GM12892 (cell line): ENCODE measurements at regions not wholly inside any gene's neighbourhood (a gene's known extent, or its start where the extent isn't known, plus 50 kb on each side); places are given as distances from the start of the nearest gene placed in this dataset.

Experiments used
- POLR2A ChIP-seq: IDR thresholded peaks from 2 replicates; pipeline ENCODE4 v1.6.1; 2011; ENCODE audit warnings: low read depth, low read length, control low read depth
- POLR2AphosphoS5 ChIP-seq: IDR thresholded peaks from 2 replicates; pipeline ENCODE4 v1.6.1; 2011; ENCODE audit warnings: low read depth, low read length, control low read depth
- TAF1 ChIP-seq: IDR thresholded peaks from 2 replicates; pipeline ENCODE4 v1.6.1; 2011; ENCODE audit warnings: low read depth, mild to moderate bottlenecking, control low read depth, low read length, borderline replicate concordance

- no peak for TF ChIP-seq POLR2AphosphoS5
- TF ChIP-seq POLR2A = no peak
- TF ChIP-seq TAF1 = no peak
These were observed 85.1 kb upstream of the PIAS1 start for GRCh38 chr15:67968966-67969365.
